ENCODE measurements at regions not wholly inside any gene's neighbourhood (a gene's known extent, or its start where the extent isn't known, plus 50 kb on each side); places are given as distances from the start of the nearest gene placed in this dataset.

DNA sequence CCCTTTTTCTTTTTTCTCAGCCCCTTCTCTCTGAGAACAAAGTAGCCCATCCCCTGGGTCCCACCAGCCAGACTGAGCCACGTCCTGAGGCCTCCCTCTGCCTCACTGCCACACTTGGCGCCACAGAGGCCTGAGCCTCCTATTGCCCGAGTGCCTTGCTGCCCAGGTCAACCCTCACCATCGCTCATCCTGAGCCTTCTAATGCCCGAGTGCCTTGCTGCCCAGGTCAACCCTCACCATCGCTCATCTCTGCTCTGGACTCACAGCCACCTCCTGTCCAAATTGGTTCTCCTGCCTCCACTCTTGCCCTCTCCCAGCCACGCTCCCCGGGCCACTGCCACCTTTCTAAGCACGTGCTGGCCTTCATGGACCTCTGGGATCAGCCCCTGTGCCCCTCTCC lies 53.2 kb upstream of the SMNDC1 start:
- TF ChIP-seq POLR2A (IDR thresholded peaks at IDR 0.05) (no peak), CTCF (IDR thresholded peaks at IDR 0.05) (no peak)
